Mesenchymal stem cell (in vitro differentiated cells and primary cell): ENCODE measurements at regions not wholly inside any gene's neighbourhood (a gene's known extent, or its start where the extent isn't known, plus 50 kb on each side); places are given as distances from the start of the nearest gene placed in this dataset.

Experiments
- DNase-seq: peaks from one replicate; pipeline ENCODE4 v3.0.0-alpha.2; 2013
- H2AFZ ChIP-seq: one replicate; pipeline ENCODE4 v1.6.1; 2013; ENCODE audit warnings: low read depth, mild to moderate bottlenecking, control low read depth, inconsistent platforms, low read length, moderate library complexity
- H2AK5ac ChIP-seq: 2 replicates; pipeline ENCODE4 v1.6.1; 2013; ENCODE audit warnings: low read length, moderate library complexity, mild to moderate bottlenecking, inconsistent platforms; ENCODE audit not compliant: severe bottlenecking
- H2BK120ac ChIP-seq: one replicate; pipeline ENCODE4 v1.6.1; 2013; ENCODE audit warnings: low read depth, mild to moderate bottlenecking, inconsistent platforms, low read length, moderate library complexity
- H2BK12ac ChIP-seq, 2 experiments: one replicate each; pipeline ENCODE4 v1.6.1; 2013; ENCODE audit warnings: inconsistent platforms in 2 of 2, low read length in 2 of 2, mild to moderate bottlenecking in 2 of 2, moderate library complexity in 2 of 2, control low read depth in 1 of 2
- H2BK15ac ChIP-seq: one replicate; pipeline ENCODE4 v1.6.1; 2013; ENCODE audit warnings: mild to moderate bottlenecking, low read depth, inconsistent platforms; ENCODE audit not compliant: poor library complexity, severe bottlenecking
- H2BK5ac ChIP-seq: 2 replicates; pipeline ENCODE4 v1.6.1; 2013; ENCODE audit warnings: low read depth, mild to moderate bottlenecking, low read length, control low read depth, inconsistent platforms; ENCODE audit not compliant: poor library complexity, severe bottlenecking
- H3K14ac ChIP-seq, 2 experiments: one replicate each; pipeline ENCODE4 v1.6.1; 2013; ENCODE audit warnings: inconsistent platforms in 2 of 2, low read length in 2 of 2, control low read depth in 1 of 2, mild to moderate bottlenecking in 1 of 2, moderate library complexity in 1 of 2
- H3K18ac ChIP-seq, 2 experiments: one replicate each; pipeline ENCODE4 v1.6.1; 2013; ENCODE audit warnings: inconsistent platforms in 2 of 2, low read length in 2 of 2, control low read depth in 1 of 2, low read depth in 1 of 2, mild to moderate bottlenecking in 1 of 2
- H3K23ac ChIP-seq, 2 experiments: one replicate each; pipeline ENCODE4 v1.6.1; 2013; ENCODE audit warnings: inconsistent platforms in 2 of 2, low read length in 2 of 2, mild to moderate bottlenecking in 2 of 2, moderate library complexity in 2 of 2, control low read depth in 1 of 2
- H3K27ac ChIP-seq: 2 replicates; pipeline ENCODE4 v1.5.1; 2013; ENCODE audit warnings: mild to moderate bottlenecking, moderate library complexity, low read length, control low read depth, inconsistent platforms; ENCODE audit not compliant: poor library complexity, severe bottlenecking
- H3K27me3 ChIP-seq, 2 experiments: 2 replicates each; pipeline versions ENCODE4 v1.6.1 to v1.7.0; 2013; ENCODE audit warnings: low read length in 2 of 2, mild to moderate bottlenecking in 2 of 2, moderate library complexity in 2 of 2, control low read depth in 1 of 2, inconsistent platforms in 1 of 2; ENCODE audit not compliant: control insufficient read depth in 1 of 2, insufficient read depth in 1 of 2
- H3K36me3 ChIP-seq, 2 experiments: 2 replicates each; pipeline versions ENCODE4 v1.6.1 to v1.7.0; 2013; ENCODE audit warnings: low read length in 2 of 2, control low read depth in 1 of 2, inconsistent platforms in 1 of 2, low read depth in 1 of 2, mild to moderate bottlenecking in 1 of 2; ENCODE audit not compliant: insufficient read depth in 2 of 2, control insufficient read depth in 1 of 2
- H3K4ac ChIP-seq, 2 experiments: one replicate each; pipeline ENCODE4 v1.6.1; 2013; ENCODE audit warnings: inconsistent platforms in 2 of 2, low read length in 2 of 2, mild to moderate bottlenecking in 2 of 2, moderate library complexity in 2 of 2, control low read depth in 1 of 2, low read depth in 1 of 2
- H3K4me1 ChIP-seq: 2 replicates; pipeline ENCODE4 v1.6.1; 2013; ENCODE audit warnings: low read depth, low read length, control low read depth; ENCODE audit not compliant: control insufficient read depth, insufficient read depth
- H3K4me2 ChIP-seq: 2 replicates; pipeline ENCODE4 v1.6.1; 2013; ENCODE audit warnings: low read length, mild to moderate bottlenecking, inconsistent platforms; ENCODE audit not compliant: poor library complexity, severe bottlenecking
- H3K4me3 ChIP-seq, 2 experiments: 2 replicates each; pipeline versions ENCODE4 v1.5.1 to v1.7.0; 2013; ENCODE audit warnings: low read length in 2 of 2, mild to moderate bottlenecking in 2 of 2, control low read depth in 1 of 2, low read depth in 1 of 2; ENCODE audit not compliant: insufficient read depth in 1 of 2
- H3K79me1 ChIP-seq: replicated peaks from 2 replicates; pipeline ENCODE4 v1.6.1; 2013; ENCODE audit warnings: mild to moderate bottlenecking, control low read depth, low read length, inconsistent platforms; ENCODE audit not compliant: poor library complexity, severe bottlenecking
- H3K9ac ChIP-seq: 2 replicates; pipeline ENCODE4 v1.7.0; 2013; ENCODE audit warnings: mild to moderate bottlenecking, low read length, moderate library complexity
- H3K9me3 ChIP-seq: 2 replicates; pipeline ENCODE4 v1.7.0; 2013; ENCODE audit warnings: mild to moderate bottlenecking, low read length; ENCODE audit not compliant: control insufficient read depth
- H4K8ac ChIP-seq: one replicate; pipeline ENCODE4 v1.6.1; 2013; ENCODE audit warnings: inconsistent platforms, mild to moderate bottlenecking, low read length, moderate library complexity
- H4K91ac ChIP-seq: one replicate; pipeline ENCODE4 v1.6.1; 2013; ENCODE audit warnings: mild to moderate bottlenecking, low read length, inconsistent platforms
- WGBS: methylation state at CpG from one replicate; pipeline ENCODE4 v1.1.7; 2013; ENCODE audit warnings: mixed read lengths; 5-methylcytosine and 5-hydroxymethylcytosine counted together

DNA sequence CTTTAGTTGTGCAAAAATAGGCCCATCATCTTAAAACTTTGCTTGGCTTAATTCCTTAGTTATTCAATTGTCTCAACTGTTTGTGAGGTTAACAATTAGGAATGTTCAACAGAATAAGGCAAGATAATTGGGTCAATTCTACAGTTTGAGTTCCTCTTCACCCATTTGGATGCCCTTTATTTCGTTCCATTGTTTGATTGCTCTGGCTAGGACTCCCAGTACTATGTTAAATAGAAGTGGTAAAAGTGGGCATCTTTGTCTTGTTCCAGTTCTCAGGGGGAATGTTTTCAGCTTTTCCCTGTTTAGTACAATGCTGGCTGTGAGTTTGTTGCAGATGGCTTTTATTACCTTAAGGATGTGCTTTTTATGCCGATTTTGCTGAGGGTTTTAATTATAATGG is 761.5 kb upstream of the GRIA3 start:
- Histone ChIP-seq H3K27me3 (no peaks in the 10 kb centered on the region), H2AK5ac (no peak overlapping the region), H3K18ac (no peak overlapping the region), H3K9me3 (no peaks in the 10 kb centered on the region), H3K9ac (no peak overlapping the region), H3K27ac (no peak overlapping the region), H2BK120ac (no peak overlapping the region), H4K8ac (no peak overlapping the region), H3K4me1 (no peaks in the 10 kb centered on the region), H3K4me2 (no peak overlapping the region), H3K79me1 (no peaks in the 10 kb centered on the region), H3K4ac (no peak overlapping the region), H3K4me3 (no peak overlapping the region), H3K14ac (no peak overlapping the region), H2BK5ac (no peak overlapping the region), H2BK12ac (no peak overlapping the region), H2BK15ac (no peak overlapping the region), H2AFZ (no peak overlapping the region), H3K23ac (no peak overlapping the region), H3K36me3 (no peaks in the 10 kb centered on the region), H4K91ac (no peak overlapping the region)
- no peak for DNase-seq
- WGBS, result 87% methylated on average over 2 of the region's 2 CpGs

GRCh38 chrX:122434942-122435341 is 749.1 kb upstream of the GRIA3 start:
- no peak overlapping the region for H2AK5ac ChIP-seq

DNA sequence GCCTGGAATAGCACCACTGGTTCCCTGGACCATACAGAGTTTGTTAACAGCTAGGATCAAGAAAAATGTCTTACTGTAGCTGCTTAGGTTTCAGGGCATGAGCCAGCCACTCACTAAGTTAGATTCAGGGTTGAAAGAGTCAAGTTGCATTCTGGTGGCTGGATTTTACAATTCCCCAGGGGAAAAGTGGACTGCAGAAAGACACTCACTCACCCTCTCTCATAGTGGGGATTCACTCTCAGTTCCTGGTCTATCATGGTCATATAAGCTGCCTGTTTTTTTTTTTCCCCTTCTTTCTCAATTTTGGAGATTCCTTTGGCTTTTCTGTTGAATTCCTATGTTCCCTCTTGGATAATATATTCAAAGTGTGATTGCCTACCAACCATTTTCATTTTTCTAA is 744.2 kb upstream of the GRIA3 start:
- Histone ChIP-seq H3K36me3 (no peaks in the 10 kb centered on the region), H3K23ac (no peak overlapping the region), H3K9me3 (peaks cover 43% of the 10 kb centered on the region), H3K18ac (no peak overlapping the region), H2BK12ac (no peak overlapping the region), H3K4ac (no peak overlapping the region), H3K4me3 (no peak overlapping the region), H3K4me2 (no peak overlapping the region), H2AK5ac (no peak overlapping the region), H3K79me1 (no peaks in the 10 kb centered on the region), H3K27me3 (no peaks in the 10 kb centered on the region), H2BK5ac (no peak overlapping the region), H2BK15ac (no peak overlapping the region), H3K9ac (no peak overlapping the region), H2BK120ac (no peak overlapping the region), H2AFZ (no peak overlapping the region), H3K27ac (no peak overlapping the region), H4K91ac (no peak overlapping the region), H4K8ac (no peak overlapping the region), H3K14ac (no peak overlapping the region), H3K4me1 (no peaks in the 10 kb centered on the region)
- no peak for DNase-seq

More at GRCh38 chrX:122434942-122435341, 749.1 kb upstream of the GRIA3 start:
- no peak overlapping the region for H3K14ac ChIP-seq
- H2BK12ac ChIP-seq, result no peak overlapping the region
- no peak overlapping the region for H3K27ac ChIP-seq
- no peak overlapping the region for H3K4me3 ChIP-seq
- H2BK5ac ChIP-seq, result no peak overlapping the region
- H2BK120ac ChIP-seq, result no peak overlapping the region
- WGBS, result no CpG with 5 or more reads among the region's 2 CpGs
- no peak overlapping the region for H4K8ac ChIP-seq
- no peak overlapping the region for H3K4me2 ChIP-seq
- H3K23ac ChIP-seq, result no peak overlapping the region
- peaks cover 45% of the 10 kb centered on the region for H3K9me3 ChIP-seq
- DNase-seq, result no peak
- no peaks in the 10 kb centered on the region for H3K79me1 ChIP-seq
- no peaks in the 10 kb centered on the region for H3K4me1 ChIP-seq
- H2AFZ ChIP-seq, result no peak overlapping the region
- no peak overlapping the region for H2BK15ac ChIP-seq
- no peak overlapping the region for H3K18ac ChIP-seq
- H4K91ac ChIP-seq, result no peak overlapping the region
- no peak overlapping the region for H3K9ac ChIP-seq
- no peaks in the 10 kb centered on the region for H3K36me3 ChIP-seq
- H3K27me3 ChIP-seq, result no peaks in the 10 kb centered on the region
- no peak overlapping the region for H3K4ac ChIP-seq

DNA sequence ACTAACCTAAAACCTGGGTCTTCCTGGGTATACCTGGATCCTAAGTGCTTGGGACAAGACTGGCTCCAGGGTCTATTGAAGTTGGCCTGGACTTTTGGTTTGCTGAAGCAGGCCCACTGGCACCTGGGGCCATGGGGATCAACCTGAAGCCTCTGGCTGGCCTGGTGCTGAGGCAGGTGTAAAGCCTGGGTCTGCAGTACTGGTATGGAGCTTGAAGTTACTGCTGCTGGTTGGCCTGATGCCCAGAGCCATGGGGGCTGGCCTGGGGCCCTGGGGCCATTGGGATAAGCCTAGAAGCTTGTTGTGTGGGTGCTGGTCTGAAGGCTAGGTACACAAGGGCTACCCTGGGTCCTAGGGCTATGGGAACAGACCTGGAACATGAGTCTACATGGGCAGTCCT is 743.2 kb upstream of the GRIA3 start:
- no peaks in the 10 kb centered on the region for H3K27me3 ChIP-seq
- H3K4me2 ChIP-seq, result no peak overlapping the region
- H3K4ac ChIP-seq, result no peak overlapping the region
- no peak overlapping the region for H3K23ac ChIP-seq
- no peak overlapping the region for H4K91ac ChIP-seq
- H2BK5ac ChIP-seq, result no peak overlapping the region
- no peak for DNase-seq
- no peak overlapping the region for H3K9ac ChIP-seq
- H3K4me1 ChIP-seq, result no peaks in the 10 kb centered on the region
- H3K14ac ChIP-seq, result no peak overlapping the region
- no peak overlapping the region for H3K18ac ChIP-seq
- no peaks in the 10 kb centered on the region for H3K36me3 ChIP-seq
- H3K27ac ChIP-seq, result no peak overlapping the region
- no peak overlapping the region for H2BK120ac ChIP-seq
- no peak overlapping the region for H2BK12ac ChIP-seq
- H3K9me3 ChIP-seq, result peaks cover 40% of the 10 kb centered on the region
- no peak overlapping the region for H3K4me3 ChIP-seq
- H2AFZ ChIP-seq, result no peak overlapping the region
- no peak overlapping the region for H4K8ac ChIP-seq
- H2AK5ac ChIP-seq, result no peak overlapping the region
- H3K79me1 ChIP-seq, result no peaks in the 10 kb centered on the region
- H2BK15ac ChIP-seq, result no peak overlapping the region
